Thoracic aorta (tissue), 2 donors: ENCODE measurements at regions not wholly inside any gene's neighbourhood (a gene's known extent, or its start where the extent isn't known, plus 50 kb on each side); places are given as distances from the start of the nearest gene placed in this dataset.

Experiments used
- ATAC-seq: fragments of 150-250 bp; one replicate; pipeline ENCODE4 v1.8.0; 2017; ENCODE audit warnings: low read depth; ENCODE audit not compliant: insufficient number of reproducible peaks, low FRiP score
- DNase-seq: peaks from one replicate; pipeline ENCODE4 v3.0.0-alpha.2; 2020; ENCODE audit warnings: low spot score
- H3K27ac ChIP-seq, 2 donors: fragments of 200-600 bp; sonication (generic); 1 replicate in 1 of 2; 2 replicates in 1 of 2; pipeline ENCODE4 v1.5.1; 2016; ENCODE audit warnings: mild to moderate bottlenecking in 2 of 2, moderate library complexity in 2 of 2
- H3K27me3 ChIP-seq: fragments of 200-600 bp; sonication (generic); replicated peaks from 2 replicates; pipeline ENCODE4 v1.6.0; 2016; ENCODE audit warnings: mild to moderate bottlenecking; ENCODE audit not compliant: insufficient read depth
- H3K36me3 ChIP-seq: fragments of 200-600 bp; sonication (generic); one replicate; pipeline ENCODE4 v1.5.1; 2016
- H3K4me1 ChIP-seq, 2 donors: fragments of 200-600 bp; sonication (generic); 1 replicate in 1 of 2; 2 replicates in 1 of 2; pipeline versions ENCODE4 v1.5.1 to v1.6.0; 2016; ENCODE audit warnings: low read depth in 2 of 2, mild to moderate bottlenecking in 1 of 2; ENCODE audit not compliant: control insufficient read depth in 1 of 2
- H3K4me3 ChIP-seq: fragments of 200-600 bp; sonication (generic); 2 replicates; pipeline ENCODE4 v1.5.1; 2016; ENCODE audit warnings: mild to moderate bottlenecking
- H3K9me3 ChIP-seq: fragments of 200-600 bp; sonication (generic); 2 replicates; pipeline ENCODE4 v1.5.1; 2016
- CTCF ChIP-seq: fragments of 200-600 bp; sonication (generic); IDR thresholded peaks from one replicate; pipeline ENCODE4 v1.5.1; 2019; ENCODE audit warnings: antibody characterized with exemption

- no peaks in the 10 kb centered on the region for H3K27me3 ChIP-seq
- no peak for TF ChIP-seq CTCF
- DNase-seq (no peak), ATAC-seq (no peak)
- no peaks in the 10 kb centered on the region for H3K4me1 ChIP-seq
- H3K27ac ChIP-seq: no peak overlapping the region
- H3K36me3 ChIP-seq: no peaks in the 10 kb centered on the region
- no peaks in the 10 kb centered on the region for H3K9me3 ChIP-seq
- H3K4me3 ChIP-seq: no peak overlapping the region
These were observed 79.3 kb downstream of the CBLL2 start for GRCh38 chrX:22351966-22352365.

DNA sequence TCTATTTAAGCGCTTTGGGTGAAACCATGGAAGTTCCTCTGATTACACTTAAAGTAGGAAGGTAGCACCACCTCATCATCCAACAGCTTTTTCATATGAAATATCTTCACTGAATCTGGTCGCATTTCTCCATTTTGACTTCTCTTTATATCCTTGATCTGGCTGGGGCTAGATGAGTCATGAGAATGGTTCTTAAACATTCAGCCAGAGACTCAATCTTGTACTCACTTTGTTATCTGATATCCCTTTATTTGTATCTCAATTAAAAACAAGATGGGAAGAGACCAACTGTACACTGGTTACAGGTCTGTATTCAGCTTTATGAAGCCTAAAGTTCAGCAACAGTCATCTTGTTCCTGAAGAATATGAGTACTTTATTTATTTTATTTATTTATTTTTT lies 84.9 kb downstream of the CBLL2 start:
- no peak for DNase-seq
- no peak overlapping the region for H3K27ac ChIP-seq
- no peaks in the 10 kb centered on the region for H3K9me3 ChIP-seq
- H3K4me1 ChIP-seq: no peaks in the 10 kb centered on the region
- H3K36me3 ChIP-seq: no peaks in the 10 kb centered on the region
- H3K27me3 ChIP-seq: no peaks in the 10 kb centered on the region
- TF ChIP-seq CTCF: no peak
- no peak overlapping the region for H3K4me3 ChIP-seq
- ATAC-seq: no peak

GRCh38 chrX:22360129-22360528 lies 87.4 kb downstream of the CBLL2 start:
- TF ChIP-seq CTCF: no peak
- H3K36me3 ChIP-seq: no peaks in the 10 kb centered on the region
- H3K4me1 ChIP-seq: no peaks in the 10 kb centered on the region
- H3K27ac ChIP-seq: no peak overlapping the region
- H3K27me3 ChIP-seq: no peaks in the 10 kb centered on the region
- H3K9me3 ChIP-seq: no peaks in the 10 kb centered on the region
- DNase-seq: no peak
- no peak overlapping the region for H3K4me3 ChIP-seq
- no peak for ATAC-seq

- H3K27me3 ChIP-seq: no peaks in the 10 kb centered on the region
- H3K4me3 ChIP-seq: no peak overlapping the region
- no peaks in the 10 kb centered on the region for H3K36me3 ChIP-seq
- H3K4me1 ChIP-seq: no peaks in the 10 kb centered on the region
- DNase-seq: no peak
- no peak for TF ChIP-seq CTCF
- no peaks in the 10 kb centered on the region for H3K9me3 ChIP-seq
- no peak overlapping the region for H3K27ac ChIP-seq
- no peak for ATAC-seq
These were observed 92.7 kb downstream of the CBLL2 start for GRCh38 chrX:22365460-22365859.

GRCh38 chrX:22366166-22366702 lies 93.5 kb downstream of the CBLL2 start:
- TF ChIP-seq CTCF: no peak
- Histone ChIP-seq H3K27me3 (no peaks in the 10 kb centered on the region), H3K27ac (no peak overlapping the region), H3K4me3 (no peak overlapping the region), H3K36me3 (no peaks in the 10 kb centered on the region), H3K9me3 (no peaks in the 10 kb centered on the region), H3K4me1 (no peaks in the 10 kb centered on the region)
- no peak for ATAC-seq
- DNase-seq: no peak
